ENCODE measurements at regions not wholly inside any gene's neighbourhood (a gene's known extent, or its start where the extent isn't known, plus 50 kb on each side); places are given as distances from the start of the nearest gene placed in this dataset.

DNA sequence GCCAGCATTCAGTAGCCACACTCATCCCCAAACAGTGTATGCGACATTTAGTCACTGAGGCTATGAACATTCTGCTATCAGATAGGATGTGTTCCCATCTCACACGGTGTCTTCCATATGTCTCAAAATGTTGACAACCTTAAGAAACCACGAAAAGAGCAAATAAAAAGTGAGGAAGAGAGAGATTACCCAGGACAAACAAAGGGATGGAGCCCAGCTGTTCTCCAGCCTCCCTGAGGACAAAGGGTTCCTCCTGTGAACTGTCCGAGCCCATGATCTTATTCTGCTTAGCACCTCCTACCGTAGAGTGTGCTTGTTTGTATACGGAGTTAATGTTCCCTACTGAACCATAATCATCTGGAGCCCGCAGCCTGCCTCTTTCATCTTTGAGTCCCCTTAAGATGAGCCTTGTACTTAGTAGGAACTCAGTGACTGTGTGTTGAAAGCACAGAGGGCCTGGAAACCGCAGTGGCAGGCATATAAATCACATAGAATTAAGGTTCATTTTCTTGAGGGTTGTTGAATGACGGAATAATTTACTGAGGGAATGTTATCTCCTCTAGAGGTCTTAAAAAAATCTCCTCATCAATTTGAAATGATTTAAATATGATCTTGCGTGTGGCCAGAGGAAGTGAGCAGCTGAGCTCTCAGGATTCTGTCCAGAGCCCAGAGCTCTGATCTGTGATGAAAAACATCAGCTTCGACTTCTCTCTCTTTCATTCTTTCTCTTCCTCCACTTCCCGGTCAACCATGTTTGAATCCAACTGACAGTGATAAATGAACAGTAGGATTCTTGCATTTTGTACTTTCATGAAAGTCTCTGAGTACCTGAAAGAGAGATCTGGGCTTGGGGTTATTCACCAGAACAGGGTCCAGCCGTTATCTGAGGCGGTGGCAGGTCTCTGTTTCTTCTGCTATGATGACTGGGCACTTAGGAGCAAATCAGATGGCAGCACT is 200.5 kb downstream of the KLF5 start:
- TF ChIP-seq CTCF (IDR thresholded peaks at IDR 0.05; ENCODE audit: low read length), result no peak
- TF ChIP-seq EZH2 (IDR thresholded peaks at IDR 0.05; ENCODE audit: borderline replicate concordance, low read length), result no peak
